Endothelial cell of umbilical vein (primary cell): ENCODE measurements at regions not wholly inside any gene's neighbourhood (a gene's known extent, or its start where the extent isn't known, plus 50 kb on each side); places are given as distances from the start of the nearest gene placed in this dataset.

Source experiments
- BruUV-seq: library from RNA; stranded (reverse); fragments of 400-500 nt; replicated peaks from 2 replicates; lab custom pipeline; 2021; lab: Mats Ljungman, UMichigan
- CTCF ChIA-PET: fragments of 300-600, 350-600 bp; sonication (Branson Sonifier 250); formaldehyde crosslinking; loops from one replicate; lab custom pipeline; 2021; ENCODE audit warnings: antibody characterized with exemption, inconsistent platforms; lab: Charles Lee
- POLR2A ChIA-PET: fragments of 300-600, 350-600 bp; sonication (Branson Sonifier 250); formaldehyde crosslinking; loops from one replicate; lab custom pipeline; 2021; ENCODE audit warnings: antibody characterized with exemption, inconsistent platforms; lab: Charles Lee
- DNase-seq: peaks from one replicate; pipeline ENCODE4 v3.0.0-alpha.2; 2011; ENCODE audit warnings: low read depth, low spot score
- FAIRE-seq: peaks from 2 replicates; lab custom pipeline; 2011; peaks lifted over from hg19 to GRCh38; lab: Jason Lieb, UNC
- H2AFZ ChIP-seq: 2 replicates; pipeline ENCODE4 v1.6.0; 2012; ENCODE audit warnings: low read depth, low read length, control low read depth, inconsistent platforms
- H3K27ac ChIP-seq: 2 replicates; pipeline ENCODE4 v1.5.1; 2011; ENCODE audit warnings: low read depth, mild to moderate bottlenecking, control low read depth, low read length, moderate library complexity; ENCODE audit not compliant: insufficient read depth
- H3K27me3 ChIP-seq, 2 experiments: 2 replicates each; pipeline versions ENCODE4 v1.6.0 to v1.6.1; 2011; ENCODE audit warnings: low read length in 2 of 2, mixed read lengths in 1 of 2; ENCODE audit not compliant: control insufficient read depth in 2 of 2, insufficient read depth in 2 of 2
- H3K36me3 ChIP-seq, 2 experiments: 2 replicates in 1 of 2; 3 replicates in 1 of 2; pipeline ENCODE4 v1.5.1; 2011; ENCODE audit warnings: low read length in 2 of 2, mild to moderate bottlenecking in 1 of 2, moderate library complexity in 1 of 2; ENCODE audit not compliant: control insufficient read depth in 2 of 2, insufficient read depth in 2 of 2; ENCODE audit errors: extremely low read depth in 1 of 2
- H3K4me1 ChIP-seq: 3 replicates; pipeline ENCODE4 v1.5.1; 2011; ENCODE audit warnings: mild to moderate bottlenecking, low read length; ENCODE audit not compliant: control insufficient read depth, insufficient read depth; ENCODE audit errors: extremely low read depth
- H3K4me2 ChIP-seq: 2 replicates; pipeline ENCODE4 v1.6.1; 2011; ENCODE audit warnings: low read length, control low read depth, mixed read lengths; ENCODE audit not compliant: insufficient read depth
- H3K4me3 ChIP-seq, 3 experiments: fragments of 200-600 bp in 1 of 3; sonication (generic), shearing (Covaris generic) in 1 of 3; replicated peaks in 1 of 3; 2 replicates each; pipeline ENCODE4 v1.5.1; 2011 to 2016; ENCODE audit warnings: control low read depth in 3 of 3, low read length in 3 of 3, mild to moderate bottlenecking in 2 of 3, inconsistent platforms in 1 of 3, low read depth in 1 of 3, moderate library complexity in 1 of 3; ENCODE audit not compliant: insufficient read depth in 1 of 3
- H3K79me2 ChIP-seq: 2 replicates; pipeline ENCODE4 v1.6.0; 2012; ENCODE audit warnings: low read length, inconsistent platforms; ENCODE audit not compliant: control insufficient read depth, insufficient read depth
- H3K9ac ChIP-seq: replicated peaks from 2 replicates; pipeline ENCODE3; 2011; ENCODE audit warnings: low read length, control low read depth; ENCODE audit not compliant: insufficient read depth; ENCODE audit errors: extremely low read depth
- H3K9me1 ChIP-seq: replicated peaks from 3 replicates; pipeline ENCODE4 v1.6.0; 2011; ENCODE audit warnings: mild to moderate bottlenecking, low read length; ENCODE audit not compliant: control insufficient read depth, insufficient read depth; ENCODE audit errors: extremely low read depth
- H3K9me3 ChIP-seq: replicated peaks from 2 replicates; pipeline ENCODE4 v1.5.1; 2012; ENCODE audit warnings: low read length, inconsistent platforms; ENCODE audit not compliant: control insufficient read depth, insufficient read depth
- H4K20me1 ChIP-seq: replicated peaks from 2 replicates; pipeline ENCODE3; 2011; ENCODE audit warnings: mild to moderate bottlenecking, low read length; ENCODE audit not compliant: control insufficient read depth, insufficient read depth; ENCODE audit errors: extremely low read depth
- CTCF ChIP-seq, 2 donors: IDR thresholded peaks; 1 replicate in 1 of 2; 2 replicates in 1 of 2; pipeline ENCODE4 v1.5.1; 2011; ENCODE audit warnings: low read length in 2 of 2, mild to moderate bottlenecking in 2 of 2, moderate library complexity in 2 of 2, control low read depth in 1 of 2, inconsistent platforms in 1 of 2, low read depth in 1 of 2; ENCODE audit not compliant: insufficient read depth in 1 of 2; ENCODE audit errors: extremely low read depth in 1 of 2
- FOS ChIP-seq: IDR thresholded peaks from 2 replicates; pipeline ENCODE4 v1.6.1; 2011; ENCODE audit warnings: mild to moderate bottlenecking, low read length, moderate library complexity, borderline replicate concordance; ENCODE audit not compliant: insufficient read depth
- MYC ChIP-seq: IDR thresholded peaks from one replicate; pipeline ENCODE4 v1.6.1; 2011; ENCODE audit warnings: mild to moderate bottlenecking, low read depth, low read length
- dilution Hi-C: fragments of 300-500 bp; cut with MboI; formaldehyde crosslinking; loops from one replicate; pipeline ENCODE4 v1.15.0; 2019; ENCODE audit warnings: low sequenced_read_pairs; ENCODE audit not compliant: extremely low pct_ligation_motif_present
- intact Hi-C: fragments of 100-400 bp; cut with micrococcal nuclease; formaldehyde crosslinking; loops from one replicate; pipeline ENCODE4 v1.10.0; 2022
- TF ChIP-seq, protein P1 (sequence below): IDR thresholded peaks from 2 replicates; pipeline ENCODE4 v1.6.1; 2011; ENCODE audit not compliant: insufficient read depth, insufficient read length

- Histone ChIP-seq H4K20me1 (no peaks in the 10 kb centered on the region), H3K9ac (no peak overlapping the region), H3K4me3 (no peak overlapping the region), H3K9me1 (no peaks in the 10 kb centered on the region), H3K4me1 (no peaks in the 10 kb centered on the region), H3K27ac (no peak overlapping the region), H3K79me2 (no peaks in the 10 kb centered on the region), H3K4me2 (no peak overlapping the region), H3K27me3 (peaks cover 13 to 21% of the 10 kb centered on the region in 2 experiments), H2AFZ (no peak overlapping the region), H3K36me3 (no peaks in the 10 kb centered on the region), H3K9me3 (no peaks in the 10 kb centered on the region)
- TF ChIP-seq FOS (no peak), CTCF (IDR thresholded peaks at IDR 0.05; ENCODE audit: extremely low read depth in 1 of 2, insufficient read depth in 1 of 2, low read depth in 1 of 2, low read length in 2 of 2) (no peak), MYC (no peak)
- TF ChIP-seq, protein P1, sequence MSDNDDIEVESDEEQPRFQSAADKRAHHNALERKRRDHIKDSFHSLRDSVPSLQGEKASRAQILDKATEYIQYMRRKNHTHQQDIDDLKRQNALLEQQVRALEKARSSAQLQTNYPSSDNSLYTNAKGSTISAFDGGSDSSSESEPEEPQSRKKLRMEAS: no peak
- no peak for FAIRE-seq
- intact Hi-C loops (no loop called here), dilution Hi-C loops (no loop called here)
- ChIA-PET POLR2A (no interaction called here), CTCF (no interaction called here)
- no peak for DNase-seq
- no TSS peak for BruUV-seq
Measured at GRCh38 chr2:226643946-226644282, 155.7 kb downstream of the IRS1 start.
